SK-N-SH (cell line): ENCODE measurements at regions not wholly inside any gene's neighbourhood (a gene's known extent, or its start where the extent isn't known, plus 50 kb on each side); places are given as distances from the start of the nearest gene placed in this dataset.
"Not testable (repeated sequence)": the region's sequence is repeated elsewhere in the genome, so short reads cannot be mapped to it uniquely, and the experiment has no call there.

ENCODE experiments used
- CTCF ChIA-PET: fragments of 300-600, 350-600 bp; formaldehyde crosslinking; extraction: SDS; loops from one replicate; lab custom pipeline; 2021; lab: Yijun Ruan, JAX
- POLR2A ChIA-PET: fragments of 350-600 bp; sonication (Branson Sonifier 250); formaldehyde crosslinking; extraction: SDS; loops from one replicate; lab custom pipeline; 2020; ENCODE audit warnings: antibody characterized with exemption, inconsistent platforms; lab: Yijun Ruan, JAX
- DNase-seq: peaks from one replicate; pipeline ENCODE4 v3.0.0; 2012
- H2AFZ ChIP-seq: fragments of 200-600 bp; sonication (generic); 2 replicates; pipeline ENCODE4 v1.8.1; 2016; ENCODE audit warnings: antibody characterized with exemption, mild to moderate bottlenecking, low read depth
- H3F3A ChIP-seq: fragments of 200-600 bp; sonication (generic); replicated peaks from 2 replicates; pipeline ENCODE3; 2016; ENCODE audit warnings: antibody characterized with exemption, mild to moderate bottlenecking; ENCODE audit not compliant: insufficient read depth
- H3K27ac ChIP-seq, 2 experiments: fragments of 200-500 bp in 1 of 2; fragments of 200-600 bp in 1 of 2; sonication (Bioruptor generic) in 1 of 2; sonication (generic), shearing (Covaris generic) in 1 of 2; 2 replicates each; pipeline versions ENCODE4 v1.5.1 to v1.6.1; 2014 to 2016; ENCODE audit warnings: low read depth in 2 of 2, inconsistent platforms in 1 of 2, low read length in 1 of 2, mild to moderate bottlenecking in 1 of 2, mixed read lengths in 1 of 2
- H3K27me3 ChIP-seq: fragments of 200-600 bp; sonication (generic), shearing (Covaris generic); 2 replicates; pipeline ENCODE4 v1.6.1; 2016; ENCODE audit warnings: mixed run types; ENCODE audit not compliant: insufficient read depth
- H3K36me3 ChIP-seq, 2 experiments: fragments of 200-500 bp in 1 of 2; fragments of 200-600 bp in 1 of 2; sonication (Bioruptor generic) in 1 of 2; sonication (generic) in 1 of 2; replicated peaks in 1 of 2; 2 replicates each; pipeline versions ENCODE3 to v1.5.1; 2014 to 2016; ENCODE audit warnings: low read length in 1 of 2, mild to moderate bottlenecking in 1 of 2; ENCODE audit not compliant: insufficient read depth in 2 of 2, control insufficient read depth in 1 of 2
- H3K4me1 ChIP-seq, 2 experiments: fragments of 200-500 bp in 1 of 2; fragments of 200-600 bp in 1 of 2; sonication (Bioruptor generic) in 1 of 2; sonication (generic), shearing (Covaris generic) in 1 of 2; 2 replicates each; pipeline versions ENCODE4 v1.5.1 to v1.6.1; 2014 to 2016; ENCODE audit warnings: low read depth in 1 of 2, low read length in 1 of 2, mixed run types in 1 of 2; ENCODE audit not compliant: insufficient read depth in 2 of 2, control insufficient read depth in 1 of 2
- H3K4me2 ChIP-seq: fragments of 200-600 bp; sonication (generic), shearing (Covaris generic); 2 replicates; pipeline ENCODE4 v1.6.1; 2017; ENCODE audit warnings: mixed run types
- H3K4me3 ChIP-seq, 2 experiments: fragments of 200-500 bp in 1 of 2; fragments of 200-600 bp in 1 of 2; sonication (Bioruptor generic) in 1 of 2; sonication (generic), shearing (Covaris generic) in 1 of 2; 2 replicates each; pipeline versions ENCODE4 v1.5.1 to v1.8.1; 2014 to 2016; ENCODE audit warnings: low read depth in 2 of 2, inconsistent platforms in 1 of 2, low read length in 1 of 2, mild to moderate bottlenecking in 1 of 2, mixed read lengths in 1 of 2, moderate library complexity in 1 of 2
- H3K79me2 ChIP-seq: fragments of 200-600 bp; sonication (generic); 2 replicates; pipeline ENCODE4 v1.8.1; 2017; ENCODE audit warnings: mild to moderate bottlenecking; ENCODE audit not compliant: insufficient read depth
- H3K9ac ChIP-seq: fragments of 200-600 bp; sonication (generic); 2 replicates; pipeline ENCODE4 v1.6.1; 2017; ENCODE audit warnings: mixed run types
- H3K9me2 ChIP-seq: fragments of 200-600 bp; sonication (generic); 2 replicates; pipeline ENCODE4 v1.6.1; 2017; ENCODE audit warnings: mixed run types
- H3K9me3 ChIP-seq: fragments of 200-600 bp; sonication (generic); 2 replicates; pipeline ENCODE4 v1.6.1; 2017; ENCODE audit warnings: mixed run types, mild to moderate bottlenecking, moderate library complexity
- H4K20me1 ChIP-seq: fragments of 200-600 bp; sonication (generic); 2 replicates; pipeline ENCODE4 v1.6.1; 2017; ENCODE audit warnings: mild to moderate bottlenecking, mixed run types; ENCODE audit not compliant: insufficient read depth
- ELF1 ChIP-seq: IDR thresholded peaks from 2 replicates; pipeline ENCODE4 v1.4.0; 2012
- EP300 ChIP-seq, 2 experiments: IDR thresholded peaks; 2 replicates each; pipeline versions ENCODE4 v1.4.0 to v1.6.1; 2012; ENCODE audit warnings: borderline replicate concordance in 1 of 2, low read depth in 1 of 2, low read length in 1 of 2
- EZH2phosphoT487 ChIP-seq: fragments of 200-600 bp; sonication (generic); IDR thresholded peaks from 2 replicates; pipeline ENCODE4 v1.6.1; 2017; ENCODE audit warnings: low read depth, mixed run types, mild to moderate bottlenecking, antibody characterized with exemption, moderate library complexity, borderline replicate concordance
- FOSL2 ChIP-seq: IDR thresholded peaks from 2 replicates; pipeline ENCODE4 v1.4.0; 2012; ENCODE audit warnings: low read depth, mild to moderate bottlenecking, moderate library complexity, borderline replicate concordance
- FOXJ3 ChIP-seq: sonication (generic); formaldehyde crosslinking; IDR thresholded peaks from 2 replicates; pipeline ENCODE4 v1.5.1; 2020; ENCODE audit warnings: mild to moderate bottlenecking, missing genetic modification reagents
- GATA2 ChIP-seq: sonication (generic); formaldehyde crosslinking; IDR thresholded peaks from 2 replicates; pipeline ENCODE4 v1.5.0; 2020; ENCODE audit warnings: mild to moderate bottlenecking, missing genetic modification reagents
- IRF3 ChIP-seq: fragments of 150-350 bp; IDR thresholded peaks from 2 replicates; pipeline ENCODE4 v1.6.1; 2016; ENCODE audit warnings: mild to moderate bottlenecking, low read depth, low read length
- MEF2A ChIP-seq: IDR thresholded peaks from 2 replicates; pipeline ENCODE4 v1.4.0; 2012; ENCODE audit warnings: low read depth, borderline replicate concordance
- MXI1 ChIP-seq: IDR thresholded peaks from 2 replicates; pipeline ENCODE4 v1.6.1; 2012; ENCODE audit warnings: mild to moderate bottlenecking, low read depth, low read length, improper control_type of control experiment
- NFIC ChIP-seq: IDR thresholded peaks from 2 replicates; pipeline ENCODE4 v1.4.0; 2012; ENCODE audit warnings: borderline replicate concordance
- NRF1 ChIP-seq: IDR thresholded peaks from 2 replicates; pipeline ENCODE4 v1.6.1; 2012; ENCODE audit warnings: low read depth, mild to moderate bottlenecking, low read length
- RFX5 ChIP-seq: IDR thresholded peaks from 2 replicates; pipeline ENCODE4 v1.6.1; 2012; ENCODE audit warnings: mild to moderate bottlenecking, improper control_type of control experiment, low read length
- RXRA ChIP-seq: IDR thresholded peaks from 2 replicates; pipeline ENCODE4 v1.4.0; 2012; ENCODE audit warnings: low read depth, mild to moderate bottlenecking, borderline replicate concordance
- TAF1 ChIP-seq: IDR thresholded peaks from 2 replicates; pipeline ENCODE4 v1.6.1; 2012; ENCODE audit warnings: low read depth, mild to moderate bottlenecking, low read length, moderate library complexity, borderline replicate concordance
- TEAD4 ChIP-seq: IDR thresholded peaks from 2 replicates; pipeline ENCODE4 v1.4.0; 2012; ENCODE audit warnings: mild to moderate bottlenecking, borderline replicate concordance; ENCODE audit not compliant: insufficient read depth
- WGBS: methylation state at CpG from one replicate; pipeline ENCODE4 v1.1.6; 2017; ENCODE audit warnings: low lambda C conversion rate; 5-methylcytosine and 5-hydroxymethylcytosine counted together
- TF ChIP-seq, protein P1 (sequence below): IDR thresholded peaks from 2 replicates; pipeline ENCODE4; 2012

DNA sequence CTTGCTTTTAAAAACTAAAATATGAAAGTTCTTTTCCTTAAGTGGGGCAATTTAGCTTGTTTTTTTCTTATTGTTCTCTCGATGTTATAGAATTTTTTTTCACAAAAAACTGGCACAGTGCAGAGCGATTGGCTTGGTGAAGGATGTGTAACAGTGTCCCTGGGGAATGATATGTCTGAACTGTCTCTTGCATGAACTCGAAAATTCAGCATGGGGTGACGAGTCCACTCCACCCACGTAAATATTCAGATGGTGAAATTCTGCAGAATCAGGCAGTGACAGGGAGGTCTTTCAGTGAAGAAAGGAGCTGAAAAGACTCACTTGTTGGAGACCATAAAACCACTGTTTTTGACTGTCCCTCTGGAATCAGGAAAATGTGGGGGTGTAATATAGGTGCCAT is 505.3 kb downstream of the MMUT start:
- Histone ChIP-seq H3K79me2 (no peaks in the 10 kb centered on the region), H3F3A (no peaks in the 10 kb centered on the region), H3K9me2 (0 out of 2 replicates have a peak, but pooled peaks cover 2% of the 10 kb centered on the region), H3K9me3 (no peaks in the 10 kb centered on the region), H3K36me3 (no peaks in the 10 kb centered on the region), H3K27me3 (no peaks in the 10 kb centered on the region; the same call in 1 of the 2 replicates), H3K4me1 (no peaks in the 10 kb centered on the region), H3K27ac (no peak overlapping the region), H3K4me2 (no peak overlapping the region), H4K20me1 (no peaks in the 10 kb centered on the region), H3K4me3 (no peak overlapping the region), H3K9ac (no peak overlapping the region), H2AFZ (no peak overlapping the region)
- ChIA-PET POLR2A (no interaction called here), CTCF (no interaction called here)
- TF ChIP-seq EP300 (IDR thresholded peaks at IDR 0.05; ENCODE audit: borderline replicate concordance in 1 of 2, low read depth in 1 of 2, low read length in 1 of 2) (no peak), NRF1 (no peak), FOXJ3 (CRISPR knock-in tag) (no peak), EZH2phosphoT487 (no peak), MXI1 (no peak)
- no peak for DNase-seq
- WGBS = 25% methylated on average over 5 of the region's 5 CpGs

DNA sequence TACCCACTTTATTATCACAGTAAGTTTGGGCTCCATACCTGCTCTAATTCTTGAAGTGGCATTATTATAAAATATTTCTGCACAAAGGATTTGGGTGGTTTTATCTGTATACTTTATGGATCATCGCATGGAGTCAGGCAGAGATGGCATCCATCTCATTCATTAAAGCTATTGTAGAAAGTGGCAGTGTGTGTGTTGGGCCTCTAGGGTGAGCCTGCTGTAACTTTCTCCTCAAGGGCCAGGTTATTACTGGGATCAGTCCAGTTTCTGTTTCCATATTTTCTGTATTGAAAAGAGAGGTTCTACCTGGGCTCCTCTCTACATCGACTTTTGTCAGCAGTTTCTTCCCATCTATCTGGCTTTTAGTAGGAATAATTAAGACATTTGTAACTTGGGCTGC is 511.1 kb downstream of the MMUT start:
- TF ChIP-seq, protein P1, sequence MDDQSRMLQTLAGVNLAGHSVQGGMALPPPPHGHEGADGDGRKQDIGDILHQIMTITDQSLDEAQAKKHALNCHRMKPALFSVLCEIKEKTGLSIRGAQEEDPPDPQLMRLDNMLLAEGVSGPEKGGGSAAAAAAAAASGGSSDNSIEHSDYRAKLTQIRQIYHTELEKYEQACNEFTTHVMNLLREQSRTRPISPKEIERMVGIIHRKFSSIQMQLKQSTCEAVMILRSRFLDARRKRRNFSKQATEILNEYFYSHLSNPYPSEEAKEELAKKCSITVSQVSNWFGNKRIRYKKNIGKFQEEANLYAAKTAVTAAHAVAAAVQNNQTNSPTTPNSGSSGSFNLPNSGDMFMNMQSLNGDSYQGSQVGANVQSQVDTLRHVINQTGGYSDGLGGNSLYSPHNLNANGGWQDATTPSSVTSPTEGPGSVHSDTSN = no peak
- no peak for TF ChIP-seq NFIC
- TF ChIP-seq FOXJ3 (CRISPR knock-in tag) = no peak
- no peak for TF ChIP-seq ELF1
- TF ChIP-seq RXRA = no peak
- no peak for TF ChIP-seq EZH2phosphoT487
- no peak for TF ChIP-seq MXI1
- no peak for TF ChIP-seq IRF3
- TF ChIP-seq GATA2 (CRISPR knock-in tag) = no peak
- TF ChIP-seq RFX5 = no peak
- TF ChIP-seq TAF1 = no peak
- no peak for TF ChIP-seq EP300 (IDR thresholded peaks at IDR 0.05; ENCODE audit: borderline replicate concordance in 1 of 2, low read depth in 1 of 2, low read length in 1 of 2)
- no peak for TF ChIP-seq FOSL2
- TF ChIP-seq TEAD4 = no peak
- no peak for TF ChIP-seq MEF2A
- no peak overlapping the region for H3K4me3 ChIP-seq
- H3K4me2 ChIP-seq = no peak overlapping the region
- ChIA-PET POLR2A (no interaction called here), CTCF (no interaction called here)
- no peaks in the 10 kb centered on the region for H3K27me3 ChIP-seq
- H3K9me2 ChIP-seq = 0 out of 2 replicates have a peak, but pooled peaks cover 2% of the 10 kb centered on the region
- H2AFZ ChIP-seq = no peak overlapping the region
- H3K79me2 ChIP-seq = no peaks in the 10 kb centered on the region
- H3K4me1 ChIP-seq = no peaks in the 10 kb centered on the region
- no peaks in the 10 kb centered on the region for H4K20me1 ChIP-seq
- no peak overlapping the region for H3K27ac ChIP-seq
- no peaks in the 10 kb centered on the region for H3K36me3 ChIP-seq
- WGBS = 6% methylated on average over 2 of the region's 2 CpGs
- no peak for DNase-seq
- no peaks in the 10 kb centered on the region for H3F3A ChIP-seq
- no peak overlapping the region for H3K9ac ChIP-seq
- no peaks in the 10 kb centered on the region for H3K9me3 ChIP-seq

- H4K20me1 ChIP-seq, H3F3A ChIP-seq, H2AFZ ChIP-seq, H3K36me3 ChIP-seq, H3K4me3 ChIP-seq, DNase-seq, H3K9me3 ChIP-seq, H3K9ac ChIP-seq, H3K79me2 ChIP-seq, H3K9me2 ChIP-seq, H3K4me2 ChIP-seq, CTCF ChIA-PET, H3K27ac ChIP-seq, H3K27me3 ChIP-seq, POLR2A ChIA-PET, H3K4me1 ChIP-seq: not testable (repeated sequence)
- 48% methylated on average over 4 of the region's 4 CpGs for WGBS
These were observed 518.8 kb downstream of the MMUT start for GRCh38 chr6:48944276-48944675.
